Superior temporal gyrus (tissue), 1 donor: ENCODE measurements at regions not wholly inside any gene's neighbourhood (a gene's known extent, or its start where the extent isn't known, plus 50 kb on each side); places are given as distances from the start of the nearest gene placed in this dataset.

Experiments used
- DNase-seq: peaks from one replicate; pipeline ENCODE4 v3.0.0-alpha.2; 2016; ENCODE audit errors: extremely low spot score

DNA sequence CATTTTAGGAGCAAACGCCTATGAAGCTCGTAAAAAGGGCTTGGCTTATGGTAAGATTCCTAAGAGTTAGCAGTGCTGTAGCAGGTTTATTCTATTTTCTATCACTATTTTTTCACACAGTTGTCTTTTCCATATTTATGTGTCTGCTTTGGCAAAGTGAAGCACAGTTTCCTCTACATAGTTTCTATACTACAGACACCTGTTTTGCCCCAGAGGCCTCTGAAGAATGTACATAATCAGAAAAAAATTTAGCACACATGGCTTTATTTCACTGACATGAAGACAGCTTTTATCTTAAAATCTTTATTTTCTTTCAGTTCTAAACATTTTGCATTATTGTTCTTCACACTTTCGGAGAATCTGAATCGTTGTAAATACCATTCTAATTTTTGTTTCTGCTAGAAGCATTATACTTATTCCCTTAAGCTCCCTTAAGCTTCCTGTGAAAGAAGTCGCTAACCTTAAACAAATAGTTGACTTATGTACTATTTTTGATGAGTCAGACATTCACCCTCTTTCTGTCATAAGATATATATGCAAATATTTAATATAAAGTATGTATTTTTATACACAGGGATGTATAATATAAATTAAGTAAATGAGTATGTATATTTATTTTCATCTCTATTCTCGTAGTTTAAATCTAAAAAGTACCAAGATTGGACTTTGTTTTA is 816.0 kb downstream of the OLFM4 start:
- no peak for DNase-seq

DNA sequence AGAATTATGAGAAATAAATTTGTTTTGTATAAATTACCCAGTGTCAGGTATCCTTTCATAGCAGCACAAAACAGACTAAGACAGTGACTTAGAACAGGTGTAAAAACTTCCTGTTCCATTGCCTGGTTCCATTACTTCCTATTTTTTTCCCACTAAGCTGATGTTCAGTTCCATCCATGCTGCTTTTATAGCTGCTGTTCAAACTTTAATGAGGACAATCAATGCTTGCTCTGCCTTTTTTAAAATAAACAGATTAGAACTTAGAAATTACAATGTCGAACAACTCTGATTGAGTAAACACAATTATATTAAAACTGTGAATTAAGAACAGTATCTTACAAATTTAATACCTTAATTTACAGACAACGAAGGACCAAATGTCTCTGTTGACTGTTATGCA is 818.9 kb downstream of the OLFM4 start:
- no peak for DNase-seq

DNA sequence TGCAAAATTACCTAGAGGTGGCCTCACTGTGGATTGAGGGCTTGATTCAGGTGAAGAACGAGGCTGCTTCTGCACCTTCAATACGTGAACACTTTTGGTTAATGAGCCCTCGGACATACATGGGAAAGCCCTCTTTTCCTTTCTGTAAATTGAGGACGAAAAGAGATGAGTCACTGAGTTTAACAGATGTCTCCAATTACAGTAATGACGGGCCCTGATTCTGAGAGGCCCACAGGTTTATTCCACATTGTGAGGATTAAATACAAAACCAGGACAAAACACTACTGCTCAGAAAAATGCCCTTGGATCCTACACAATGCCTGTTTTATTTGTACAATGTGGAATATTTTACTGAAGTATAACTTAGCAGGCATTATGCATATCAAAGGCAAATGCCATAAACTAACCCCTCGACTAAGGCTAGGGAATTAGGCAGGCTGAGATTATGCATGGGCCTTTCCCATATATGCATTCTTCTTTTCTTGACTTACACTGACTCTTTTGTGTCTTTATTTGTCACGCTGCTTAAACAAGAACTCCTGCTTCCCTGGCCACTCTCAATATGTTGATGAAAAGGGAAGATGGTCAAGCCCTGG is 819.9 kb downstream of the OLFM4 start:
- DNase-seq, result no peak

DNA sequence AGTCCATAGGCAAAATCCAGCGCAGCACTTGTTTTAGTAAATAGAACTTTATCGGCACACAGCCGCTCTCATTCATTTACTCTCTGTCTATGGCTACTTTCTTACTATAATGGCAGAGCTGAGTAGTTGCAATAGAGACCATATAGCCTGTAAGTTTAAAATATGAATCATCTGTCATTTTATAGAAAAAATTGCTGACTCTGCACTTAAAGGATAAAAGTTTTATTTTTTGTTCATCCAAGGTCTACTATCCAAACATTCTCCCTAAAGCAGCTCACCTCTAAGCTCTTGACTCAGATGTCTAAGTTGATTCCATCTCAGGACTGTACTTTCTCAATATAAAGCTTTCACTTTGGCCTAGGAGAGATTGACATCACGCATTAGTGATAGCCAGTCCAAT is 825.7 kb downstream of the OLFM4 start:
- DNase-seq, result no peak

DNA sequence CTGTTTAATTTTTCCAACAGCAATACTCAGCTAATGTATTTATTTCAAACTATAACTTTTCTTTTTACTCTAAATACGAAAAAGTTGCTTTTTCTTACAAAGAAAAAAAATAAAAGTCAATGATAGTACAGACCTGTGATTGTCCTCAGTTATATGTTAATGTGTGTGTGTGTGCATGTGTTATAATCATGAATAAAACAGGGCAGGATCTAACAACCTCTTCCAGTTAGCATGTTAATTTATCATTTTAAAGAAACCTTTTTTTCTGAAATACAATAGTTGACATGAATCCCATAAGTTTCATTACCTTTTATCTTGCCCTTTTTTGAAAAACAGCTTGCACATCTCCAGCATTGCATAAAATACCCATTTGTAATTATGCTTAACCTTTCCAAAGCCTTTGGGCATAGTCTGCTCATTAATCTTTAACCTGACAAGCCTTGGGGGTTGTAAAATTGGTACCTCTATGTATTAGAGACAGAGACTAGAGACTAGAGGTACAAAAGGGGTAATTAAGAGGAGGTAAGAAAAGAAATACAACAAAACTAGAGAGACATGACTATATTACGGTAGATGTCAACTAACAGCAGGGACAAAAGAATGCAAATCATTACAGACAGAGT is 828.1 kb downstream of the OLFM4 start:
- DNase-seq, result no peak

DNA sequence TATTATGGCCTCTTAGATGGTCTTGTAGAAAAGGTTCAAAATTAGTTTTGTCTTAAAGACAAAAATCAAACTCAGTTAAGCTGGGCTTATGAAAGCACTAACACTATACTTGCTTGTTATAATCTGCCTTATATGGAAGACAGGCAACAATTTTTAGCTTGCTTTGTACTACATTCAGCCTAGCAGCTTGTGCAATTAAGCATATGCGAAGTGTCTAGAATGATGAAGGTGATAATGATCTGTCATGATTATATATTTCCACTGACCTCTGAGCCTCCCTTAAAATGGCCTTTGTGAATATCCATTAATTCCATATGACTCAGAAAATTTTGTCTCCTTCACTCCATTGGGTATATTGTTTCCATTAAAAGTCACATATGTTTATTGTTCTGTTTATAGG is 834.9 kb downstream of the OLFM4 start:
- DNase-seq, result no peak

DNA sequence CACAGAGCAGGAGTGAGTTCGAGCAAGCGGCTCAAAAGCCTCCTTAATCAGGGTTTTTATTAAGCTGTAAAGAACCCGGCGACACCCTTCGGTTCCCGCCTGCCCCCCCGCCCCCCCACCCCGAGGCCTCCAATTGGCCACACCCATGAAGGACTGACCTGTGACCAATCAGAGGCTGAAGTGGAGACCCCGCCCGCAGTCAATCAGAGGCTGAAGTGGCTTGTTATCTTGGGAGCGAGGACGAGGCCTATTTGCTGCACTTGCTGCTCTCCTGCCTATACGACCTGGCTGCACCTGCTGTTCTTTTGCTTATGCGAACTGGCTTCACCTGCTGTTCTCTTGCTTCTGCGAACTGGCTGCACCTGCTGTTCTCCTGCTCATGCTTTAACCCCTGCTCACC is 844.9 kb downstream of the OLFM4 start:
- DNase-seq, result no peak

DNA sequence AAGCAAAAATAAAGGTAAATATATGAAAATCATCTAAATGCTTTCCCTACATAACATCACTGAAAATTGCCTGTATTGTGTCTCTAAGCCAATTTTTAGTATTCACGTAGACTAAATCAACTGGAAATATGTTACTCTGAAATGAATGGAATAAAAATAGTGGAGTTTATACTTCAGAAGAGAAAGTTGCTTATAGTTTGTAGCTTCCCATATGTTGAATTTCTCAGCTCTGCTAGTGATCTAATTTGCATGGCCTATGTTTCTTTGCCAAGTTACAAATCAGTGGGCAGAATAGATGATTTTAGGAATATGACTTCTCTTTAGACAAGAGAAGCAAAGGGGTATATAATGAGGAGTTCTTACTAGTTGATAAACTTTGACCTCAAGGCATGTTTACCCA is 850.2 kb downstream of the OLFM4 start:
- no peak for DNase-seq

DNA sequence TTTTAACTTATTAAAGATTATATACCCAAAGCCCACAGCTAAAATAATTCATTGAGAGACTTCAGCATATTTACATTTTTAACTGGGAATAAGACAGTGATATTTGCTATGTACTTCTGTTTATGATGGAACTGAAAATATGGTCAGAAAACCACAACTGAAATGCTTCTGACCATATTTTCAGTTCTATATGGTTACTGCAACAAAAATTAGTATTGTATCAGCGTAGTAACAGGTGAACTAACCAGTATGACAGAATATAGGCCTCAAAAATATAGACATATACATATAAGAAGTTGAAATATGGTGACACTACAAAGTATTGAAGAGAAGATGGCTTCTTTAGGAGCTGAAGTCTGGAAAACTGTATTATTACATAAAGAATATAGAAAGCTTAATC is 857.4 kb downstream of the OLFM4 start:
- no peak for DNase-seq

DNA sequence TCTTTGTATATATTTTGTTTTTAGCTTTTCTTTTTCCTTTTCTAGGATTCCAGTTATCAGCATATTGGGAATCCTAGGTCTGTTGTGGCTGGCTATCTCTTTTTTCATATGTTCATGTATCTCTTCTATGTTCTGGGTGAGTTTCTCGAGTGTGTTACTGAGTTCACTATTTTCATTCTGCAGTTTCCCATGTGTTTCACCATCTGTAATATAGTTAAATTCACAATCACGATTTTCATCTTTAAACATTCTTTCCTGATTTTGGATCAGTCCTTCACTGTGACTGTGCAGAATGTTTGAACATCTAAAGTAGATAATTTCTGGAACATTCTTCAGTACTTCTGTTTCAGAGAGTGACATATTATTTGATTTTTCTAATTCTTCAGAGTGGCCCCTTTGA is 862.1 kb downstream of the OLFM4 start:
- no peak for DNase-seq

DNA sequence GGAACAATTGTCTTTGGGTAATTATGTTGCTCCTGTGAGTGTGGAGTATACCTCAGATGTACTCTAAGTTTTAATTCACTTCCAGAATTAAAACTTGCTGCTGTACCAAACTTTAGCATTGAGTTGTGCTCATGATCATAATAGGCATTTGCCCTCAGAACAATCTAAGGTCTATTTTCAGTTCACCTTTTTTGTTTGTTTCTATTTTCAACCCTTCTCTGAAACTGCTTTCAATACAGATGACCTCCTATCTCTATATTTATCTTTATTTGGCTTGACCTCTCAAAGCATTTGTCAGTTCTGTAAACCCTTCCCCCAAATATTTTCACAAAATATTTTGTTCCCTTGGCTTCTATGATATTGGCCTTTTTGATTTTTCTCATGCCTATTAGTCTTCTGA is 873.0 kb downstream of the OLFM4 start:
- no peak for DNase-seq

DNA sequence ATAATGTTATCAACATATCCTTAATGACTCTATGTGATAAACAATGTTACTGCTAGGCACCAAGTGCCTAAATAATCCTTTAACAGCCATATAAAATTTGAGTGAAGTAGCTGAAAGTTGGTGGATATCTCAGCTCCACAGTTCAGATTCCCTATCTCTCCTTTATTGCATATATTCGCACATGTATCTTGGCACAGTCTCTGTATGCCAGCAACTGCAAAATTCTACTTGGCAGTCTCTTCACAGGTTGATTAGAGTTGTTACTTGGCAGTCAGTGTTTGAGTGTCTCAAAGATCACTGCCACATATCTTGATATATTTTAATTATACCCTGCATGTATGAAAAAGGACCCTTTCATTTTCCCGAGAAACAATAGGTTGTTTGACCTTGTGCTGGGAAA is 879.3 kb downstream of the OLFM4 start:
- DNase-seq, result no peak

DNA sequence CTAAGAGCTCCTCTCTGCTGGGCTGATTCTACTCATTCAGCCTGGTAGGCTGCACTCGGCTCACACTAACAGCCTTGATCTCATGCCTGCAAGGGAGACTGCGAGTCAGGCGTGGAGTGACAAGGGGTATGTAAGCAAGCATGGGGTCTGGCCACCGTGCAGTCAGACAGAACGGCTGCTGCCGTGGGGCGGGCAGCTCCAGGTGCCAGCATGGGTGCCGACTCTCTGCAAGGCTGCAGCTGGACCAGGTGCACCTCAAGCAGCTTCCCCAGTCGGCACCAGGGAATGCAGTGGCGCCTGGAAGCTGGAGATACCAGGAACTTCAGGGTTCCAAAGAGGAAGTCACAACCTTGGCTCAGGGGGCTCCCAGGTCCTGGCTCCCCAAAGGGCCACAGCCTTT is 892.3 kb downstream of the OLFM4 start:
- no peak for DNase-seq

DNA sequence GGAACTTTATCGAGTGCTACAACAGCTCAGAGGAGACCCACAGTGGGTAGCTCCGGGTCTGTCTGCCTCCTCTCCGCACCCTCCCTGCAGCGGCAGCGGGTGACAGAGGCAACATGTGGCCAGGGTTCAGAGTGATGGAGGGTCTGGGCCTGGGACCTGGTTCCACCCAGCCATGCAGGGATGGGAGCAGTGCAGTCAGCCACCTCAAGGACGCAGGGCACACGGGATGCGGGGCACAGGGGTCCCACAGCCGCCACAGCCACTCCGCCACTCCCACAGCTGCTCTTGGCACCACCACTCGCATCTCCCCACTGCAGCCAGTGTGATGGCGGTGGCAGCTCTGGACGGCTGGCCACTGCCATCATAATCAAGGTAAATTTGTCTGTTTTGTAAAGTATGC is 892.9 kb downstream of the OLFM4 start:
- no peak for DNase-seq

DNA sequence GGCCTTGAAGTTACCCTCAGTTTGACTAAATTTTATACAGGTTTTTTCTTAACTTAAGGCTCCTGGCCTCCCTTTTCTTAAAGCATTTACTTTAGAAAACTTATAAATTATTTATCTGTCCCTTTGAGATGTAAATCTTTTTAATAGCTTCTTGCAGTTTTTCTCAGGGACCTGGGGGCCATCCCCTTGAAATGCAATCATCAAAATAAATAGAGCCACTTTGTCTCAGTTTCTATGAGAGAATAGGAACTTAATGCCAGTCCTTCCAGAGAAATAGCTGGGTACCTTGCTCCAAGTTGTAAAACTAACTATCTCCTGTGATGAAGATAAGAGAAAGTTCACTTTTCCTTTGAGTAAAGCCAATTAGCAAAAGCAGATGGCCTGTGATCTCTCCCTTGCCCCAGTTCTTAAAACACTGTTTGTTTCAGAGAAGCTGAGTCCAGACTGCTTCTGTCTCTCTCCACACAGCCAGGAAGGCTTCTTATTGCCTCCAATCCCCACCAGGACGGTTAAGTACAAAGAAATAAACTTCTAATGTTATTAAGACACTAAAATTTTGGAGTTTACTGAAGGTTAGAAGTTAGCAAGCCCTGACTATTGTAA is 913.1 kb downstream of the OLFM4 start:
- no peak for DNase-seq

DNA sequence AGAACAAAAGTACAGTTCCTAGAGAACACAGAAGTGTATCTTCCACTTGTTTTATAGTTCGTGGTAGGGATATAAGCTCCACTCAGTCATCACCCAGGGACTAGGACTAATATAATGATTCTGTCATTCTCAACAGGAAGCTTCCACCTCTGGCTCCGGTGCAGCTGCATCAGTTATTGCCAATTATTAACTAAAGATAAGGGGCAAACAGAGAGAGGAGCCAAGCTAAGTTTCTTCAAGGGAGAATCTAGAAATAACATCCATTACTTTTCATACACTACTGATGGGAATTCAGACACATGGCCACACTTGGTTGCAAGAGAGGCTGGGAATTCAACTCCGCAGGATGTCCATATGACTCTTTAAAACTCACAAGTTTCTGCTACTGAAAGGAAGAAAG is 917.9 kb downstream of the OLFM4 start:
- DNase-seq, result no peak

DNA sequence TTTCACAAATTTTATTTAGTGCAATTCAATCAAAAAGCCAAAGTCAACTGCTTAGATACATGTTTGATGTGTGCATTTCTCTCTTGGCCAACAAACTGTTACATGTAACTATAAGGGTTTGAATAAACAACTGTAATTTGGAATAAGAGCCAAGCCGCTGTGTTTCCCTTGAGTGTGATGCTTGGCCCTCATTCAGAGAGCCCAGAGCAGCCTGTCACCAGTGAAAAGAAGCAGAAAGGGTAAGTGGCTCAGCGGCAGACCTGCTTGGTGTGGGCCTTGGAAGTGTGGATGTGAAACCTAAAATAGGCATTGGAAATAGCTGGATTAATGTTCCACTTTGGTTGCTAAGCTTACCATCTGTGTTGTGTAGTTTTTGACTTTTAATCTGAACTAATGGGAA is 924.6 kb downstream of the OLFM4 start:
- DNase-seq, result no peak
